ENCODE measurements at regions not wholly inside any gene's neighbourhood (a gene's known extent, or its start where the extent isn't known, plus 50 kb on each side); places are given as distances from the start of the nearest gene placed in this dataset.

DNA sequence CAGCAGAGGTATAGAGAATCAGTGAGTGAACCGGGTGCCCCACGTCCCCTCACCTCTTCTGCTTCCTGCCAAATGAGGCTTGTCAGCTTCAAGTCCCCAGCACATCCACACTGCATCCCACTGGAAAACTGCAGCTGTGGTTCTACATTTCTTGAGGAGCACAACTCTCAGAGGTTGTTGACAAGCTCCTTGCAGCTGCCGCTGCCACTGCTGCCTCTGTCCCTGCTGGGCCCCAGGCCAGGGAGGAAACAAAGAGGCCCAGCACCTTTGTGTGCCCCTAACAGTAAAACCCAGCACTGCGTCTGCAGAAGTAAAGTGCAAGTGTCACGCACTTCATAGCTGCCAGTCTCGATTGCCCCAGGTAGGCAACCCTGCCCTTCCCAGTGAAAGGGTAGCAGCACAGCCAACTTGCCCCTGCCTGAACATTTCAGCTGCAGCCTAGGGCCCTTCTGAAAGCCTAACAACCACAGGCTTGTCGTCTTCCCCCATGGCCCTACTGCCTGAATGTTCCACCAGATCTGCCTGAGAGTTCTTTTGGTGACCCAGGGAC, 1162.1 kb upstream of the USP15 start:
- H3K79me2 ChIP-seq (ENCODE audit: insufficient read depth, low read length), result no peaks in the 10 kb centered on the region
- Mint-ChIP-seq H3K36me3 (no peaks in the 10 kb centered on the region), H3K9me3 (peaks cover 3 to 18% (median 6%) of the 10 kb centered on the region in 7 donors), H3K27me3 (ENCODE audit: low read depth in 3 of 3) (no peaks in the 10 kb centered on the region), H3K27ac (no peak overlapping the region), H3K4me1 (no peaks in the 10 kb centered on the region), H3K4me3 (no peak overlapping the region)
- H4K20me1 ChIP-seq (ENCODE audit: insufficient read depth, low read length), result no peaks in the 10 kb centered on the region
- H3K27ac ChIP-seq (ENCODE audit: low read depth in 1 of 2, low read length in 2 of 2), result no peak overlapping the region
- H3K4me2 ChIP-seq (replicated peaks; ENCODE audit: extremely low read depth, low read length, poor library complexity, severe bottlenecking), result no peak overlapping the region
- no peak for DNase-seq
- intact Hi-C loops (cut with micrococcal nuclease), result no loop called here
- 69% methylated on average over 7 of the region's 7 CpGs for WGBS (ENCODE audit: insufficient coverage)
- no peak overlapping the region for H2AFZ ChIP-seq (ENCODE audit: insufficient read depth, low read depth, low read length, poor library complexity, severe bottlenecking)
- no peaks in the 10 kb centered on the region for H3K36me3 ChIP-seq (replicated peaks in 1 of 2; ENCODE audit: control insufficient read depth in 1 of 2, insufficient read depth in 2 of 2, low read length in 2 of 2)
- no peaks in the 10 kb centered on the region for H3K27me3 ChIP-seq (ENCODE audit: control insufficient read depth in 2 of 2, insufficient read depth in 2 of 2, low read length in 2 of 2)
- no peak overlapping the region for H3K9ac ChIP-seq (ENCODE audit: insufficient read depth, low read length, poor library complexity, severe bottlenecking)
- no peaks in the 10 kb centered on the region for H3K4me1 ChIP-seq (ENCODE audit: control insufficient read depth in 1 of 2, insufficient read depth in 2 of 2, low read length in 2 of 2)
- H3K4me3 ChIP-seq (replicated peaks in 1 of 3; ENCODE audit: low read depth in 2 of 3, low read length in 3 of 3), result no peak overlapping the region
- TF ChIP-seq CTCF (IDR thresholded peaks at IDR 0.05), result no peak
- H3K9me3 ChIP-seq (replicated peaks in 1 of 2; ENCODE audit: control insufficient read depth in 1 of 2, insufficient read depth in 1 of 2, low read length in 2 of 2), result peaks cover 13 to 22% of the 10 kb centered on the region in 2 donors

DNA sequence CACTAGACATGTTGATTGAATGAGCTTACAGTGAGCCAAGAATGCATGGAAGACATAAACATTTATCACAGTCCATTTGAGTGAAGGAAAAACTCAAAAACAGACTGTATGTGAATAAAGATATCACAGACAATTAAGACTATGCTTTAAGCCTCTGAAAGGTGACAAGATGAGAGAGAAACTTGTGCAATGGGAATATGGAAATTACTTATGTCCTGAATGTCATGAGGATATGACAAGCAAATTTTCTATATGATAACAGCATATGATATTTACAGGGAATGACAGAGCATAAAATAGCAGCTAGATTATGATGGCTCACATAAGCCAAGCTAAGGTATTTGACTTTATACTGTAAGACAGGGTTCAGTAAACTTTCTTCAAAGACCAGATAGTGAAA, 1153.1 kb upstream of the USP15 start:
- no peaks in the 10 kb centered on the region for H3K27me3 ChIP-seq (ENCODE audit: control insufficient read depth in 2 of 2, insufficient read depth in 2 of 2, low read length in 2 of 2)
- H4K20me1 ChIP-seq (ENCODE audit: insufficient read depth, low read length), result no peaks in the 10 kb centered on the region
- TF ChIP-seq CTCF (IDR thresholded peaks at IDR 0.05), result no peak
- no peak overlapping the region for H3K9ac ChIP-seq (ENCODE audit: insufficient read depth, low read length, poor library complexity, severe bottlenecking)
- H3K4me3 ChIP-seq (replicated peaks in 1 of 3; ENCODE audit: low read depth in 2 of 3, low read length in 3 of 3), result no peak overlapping the region
- peaks cover 6 to 20% of the 10 kb centered on the region in 2 donors for H3K9me3 ChIP-seq (replicated peaks in 1 of 2; ENCODE audit: control insufficient read depth in 1 of 2, insufficient read depth in 1 of 2, low read length in 2 of 2)
- intact Hi-C loops (cut with micrococcal nuclease), result loop anchor here in 1 of 2 donors (10.0 kb wide), 1 partner anchor 98 kb away; no protein-coding TSS in a partner anchor
- no peak overlapping the region for H3K4me3 Mint-ChIP-seq
- H3K79me2 ChIP-seq (ENCODE audit: insufficient read depth, low read length), result no peaks in the 10 kb centered on the region
- no peaks in the 10 kb centered on the region for H3K36me3 ChIP-seq (replicated peaks in 1 of 2; ENCODE audit: control insufficient read depth in 1 of 2, insufficient read depth in 2 of 2, low read length in 2 of 2)
- H2AFZ ChIP-seq (ENCODE audit: insufficient read depth, low read depth, low read length, poor library complexity, severe bottlenecking), result no peak overlapping the region
- no peak overlapping the region for H3K27ac ChIP-seq (ENCODE audit: low read depth in 1 of 2, low read length in 2 of 2)
- H3K4me1 ChIP-seq (ENCODE audit: control insufficient read depth in 1 of 2, insufficient read depth in 2 of 2, low read length in 2 of 2), result no peaks in the 10 kb centered on the region
- H3K27ac Mint-ChIP-seq, result no peak overlapping the region
- H3K36me3 Mint-ChIP-seq, result no peaks in the 10 kb centered on the region
- H3K4me2 ChIP-seq (replicated peaks; ENCODE audit: extremely low read depth, low read length, poor library complexity, severe bottlenecking), result no peak overlapping the region
- H3K27me3 Mint-ChIP-seq (ENCODE audit: low read depth in 3 of 3), result no peaks in the 10 kb centered on the region
- no peaks in the 10 kb centered on the region for H3K4me1 Mint-ChIP-seq
- peaks cover 0 to 11% (median 6%) of the 10 kb centered on the region in 7 donors for H3K9me3 Mint-ChIP-seq
- no peak for DNase-seq

Measured in CD14-positive monocyte (primary cell).